Upper lobe of left lung (tissue), 6 donors: ENCODE measurements at regions not wholly inside any gene's neighbourhood (a gene's known extent, or its start where the extent isn't known, plus 50 kb on each side); places are given as distances from the start of the nearest gene placed in this dataset.

Experiments used
- ATAC-seq, 2 donors: fragments of 200-7000 bp; cut with Tn5 transposase; one replicate each; pipeline ENCODE4 v1.9.1; 2022; ENCODE audit warnings: mild to moderate bottlenecking in 2 of 2, moderate library complexity in 2 of 2; ENCODE audit not compliant: low FRiP score in 2 of 2
- DNase-seq, 2 donors: peaks; one replicate each; pipeline ENCODE4 v3.0.0-alpha.2; 2019 to 2020
- H3K27ac ChIP-seq, 4 donors: fragments of 200-600 bp; sonication (generic); one replicate each; pipeline ENCODE4 v1.5.1; 2016 to 2019
- H3K27me3 ChIP-seq, 4 donors: fragments of 200-600 bp; sonication (generic); one replicate each; pipeline ENCODE4 v1.5.1; 2017 to 2019
- H3K36me3 ChIP-seq, 4 donors: fragments of 200-600 bp; sonication (generic); one replicate each; pipeline ENCODE4 v1.5.1; 2016 to 2019
- H3K4me1 ChIP-seq, 4 donors: fragments of 200-600 bp; sonication (generic); one replicate each; pipeline ENCODE4 v1.5.1; 2018 to 2019
- H3K4me3 ChIP-seq, 4 donors: fragments of 200-600 bp; sonication (generic); one replicate each; pipeline ENCODE4 v1.5.1; 2017 to 2019; ENCODE audit warnings: mild to moderate bottlenecking in 2 of 4, moderate library complexity in 1 of 4
- H3K9me3 ChIP-seq, 4 donors: fragments of 200-600 bp; sonication (generic); one replicate each; pipeline ENCODE4 v1.5.1; 2018 to 2019
- EP300 ChIP-seq, 4 donors: sonication (generic); formaldehyde crosslinking; IDR thresholded peaks; one replicate each; pipeline ENCODE4 v1.5.1; 2017; ENCODE audit warnings: antibody characterized with exemption in 4 of 4, control low read depth in 2 of 4
- POLR2A ChIP-seq, 4 donors: fragments of 450-650 bp; IDR thresholded peaks; one replicate each; pipeline ENCODE4 v1.5.1; 2016 to 2017; ENCODE audit warnings: antibody characterized with exemption in 4 of 4, mild to moderate bottlenecking in 2 of 4
- POLR2AphosphoS5 ChIP-seq, 2 donors: sonication (generic); formaldehyde crosslinking; IDR thresholded peaks; one replicate each; pipeline ENCODE4 v1.5.1; 2017; ENCODE audit warnings: antibody characterized with exemption in 2 of 2
- WGBS, 2 donors: methylation state at CpG; one replicate each; pipeline ENCODE4 v1.1.5; 2017 to 2018; 5-methylcytosine and 5-hydroxymethylcytosine counted together
- TF ChIP-seq, protein P1 (sequence below), 6 experiments: fragments of 450-650 bp in 4 of 6; fragments of 200-600 bp in 2 of 6; sonication (generic) in 2 of 6; IDR thresholded peaks; one replicate each; pipeline ENCODE4 v1.5.1; 2016 to 2019; ENCODE audit warnings: antibody characterized with exemption in 6 of 6
- donor health status: DM: no; HTN: no; CAD: no; lungs with moderate emphysema.
- donor health status: DM: no; HTN: yes; CAD: no; lungs with severe emphysema.

DNA sequence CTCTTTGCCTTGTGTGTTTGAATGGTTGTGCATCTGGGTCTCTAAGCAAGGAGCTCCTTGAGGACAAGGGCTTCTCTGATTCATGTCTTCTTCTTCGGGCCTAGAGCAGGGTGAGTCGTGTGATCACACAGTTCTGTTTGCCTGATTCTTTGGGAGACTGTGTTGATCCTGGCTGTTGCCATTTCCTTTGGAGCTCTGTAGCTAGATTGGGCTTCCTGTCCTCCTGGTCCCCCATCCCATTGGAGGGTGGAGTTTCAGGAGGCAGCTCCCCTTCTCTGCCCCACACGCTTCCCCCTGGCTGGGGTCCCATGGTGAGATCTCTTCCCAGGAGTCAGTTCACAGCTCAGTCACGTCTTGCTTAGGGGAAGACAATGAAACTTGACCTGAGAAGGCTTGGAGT lies 92.8 kb downstream of the TRIB2 start:
- Histone ChIP-seq H3K4me1 (peaks cover 0 to 20% (median 11%) of the 10 kb centered on the region in 4 donors), H3K27ac (peak overlapping the region in 3 of 4 donors; percentile 27 to 67 (median 54)), H3K36me3 (no peaks in the 10 kb centered on the region), H3K9me3 (no peaks in the 10 kb centered on the region), H3K4me3 (no peak overlapping the region), H3K27me3 (no peaks in the 10 kb centered on the region)
- ATAC-seq (no peak), DNase-seq (no peak)
- WGBS, 2 donors: 49 to 74% methylated on average over 4 of the region's 4 CpGs
- TF ChIP-seq EP300 (IDR thresholded peaks at IDR 0.05) (no peak), POLR2A (IDR thresholded peaks at IDR 0.05) (no peak), POLR2AphosphoS5 (IDR thresholded peaks at IDR 0.05) (no peak)
- TF ChIP-seq, protein P1, sequence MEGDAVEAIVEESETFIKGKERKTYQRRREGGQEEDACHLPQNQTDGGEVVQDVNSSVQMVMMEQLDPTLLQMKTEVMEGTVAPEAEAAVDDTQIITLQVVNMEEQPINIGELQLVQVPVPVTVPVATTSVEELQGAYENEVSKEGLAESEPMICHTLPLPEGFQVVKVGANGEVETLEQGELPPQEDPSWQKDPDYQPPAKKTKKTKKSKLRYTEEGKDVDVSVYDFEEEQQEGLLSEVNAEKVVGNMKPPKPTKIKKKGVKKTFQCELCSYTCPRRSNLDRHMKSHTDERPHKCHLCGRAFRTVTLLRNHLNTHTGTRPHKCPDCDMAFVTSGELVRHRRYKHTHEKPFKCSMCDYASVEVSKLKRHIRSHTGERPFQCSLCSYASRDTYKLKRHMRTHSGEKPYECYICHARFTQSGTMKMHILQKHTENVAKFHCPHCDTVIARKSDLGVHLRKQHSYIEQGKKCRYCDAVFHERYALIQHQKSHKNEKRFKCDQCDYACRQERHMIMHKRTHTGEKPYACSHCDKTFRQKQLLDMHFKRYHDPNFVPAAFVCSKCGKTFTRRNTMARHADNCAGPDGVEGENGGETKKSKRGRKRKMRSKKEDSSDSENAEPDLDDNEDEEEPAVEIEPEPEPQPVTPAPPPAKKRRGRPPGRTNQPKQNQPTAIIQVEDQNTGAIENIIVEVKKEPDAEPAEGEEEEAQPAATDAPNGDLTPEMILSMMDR (IDR thresholded peaks at IDR 0.05): no peak

DNA sequence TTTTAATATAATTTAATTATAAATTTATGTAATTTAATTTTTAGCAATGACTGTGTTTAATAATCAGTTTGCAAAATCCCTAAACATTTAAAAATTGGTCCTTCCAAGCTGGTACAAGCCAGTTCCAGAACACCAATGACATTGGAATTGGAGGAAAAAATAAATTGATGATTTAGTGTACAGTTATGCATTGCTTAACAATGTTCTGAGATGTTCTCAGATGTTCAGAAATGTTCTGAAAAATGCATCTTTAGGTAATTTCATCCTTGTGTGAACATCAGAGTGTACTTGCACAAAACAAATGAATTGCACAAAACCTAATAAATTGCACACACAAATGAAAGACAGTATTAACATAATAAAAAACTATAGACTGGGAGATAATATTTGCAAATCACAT lies 95.2 kb downstream of the TRIB2 start:
- ATAC-seq: no peak
- no peak for TF ChIP-seq POLR2A (IDR thresholded peaks at IDR 0.05)
- TF ChIP-seq, protein P1 (IDR thresholded peaks at IDR 0.05): no peak
- TF ChIP-seq EP300 (IDR thresholded peaks at IDR 0.05): no peak
- no peak for TF ChIP-seq POLR2AphosphoS5 (IDR thresholded peaks at IDR 0.05)
- Histone ChIP-seq H3K4me3 (no peak overlapping the region), H3K27me3 (no peaks in the 10 kb centered on the region), H3K36me3 (no peaks in the 10 kb centered on the region), H3K9me3 (no peaks in the 10 kb centered on the region), H3K27ac (no peak overlapping the region), H3K4me1 (peaks cover 0 to 20% (median 10%) of the 10 kb centered on the region in 4 donors)
- DNase-seq: no peak

DNA sequence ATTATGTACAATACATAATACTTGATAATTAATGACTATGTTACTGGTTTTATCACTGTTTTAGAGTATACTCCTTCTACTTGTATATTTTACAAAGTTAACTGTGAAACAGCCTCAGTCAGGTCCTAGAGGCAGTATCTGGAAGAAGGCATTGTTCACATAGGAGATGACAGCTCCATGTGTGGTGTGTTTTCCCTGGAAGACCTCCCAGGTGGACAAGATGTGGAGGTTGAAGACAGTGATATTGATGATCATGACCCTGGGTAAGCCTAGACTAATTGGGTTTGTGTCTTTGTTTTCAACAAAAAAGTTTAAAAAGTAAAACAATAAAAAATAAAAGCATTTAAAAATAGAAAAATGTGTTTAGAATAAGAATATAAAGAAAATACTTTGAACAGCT lies 96.4 kb downstream of the TRIB2 start:
- no peaks in the 10 kb centered on the region for H3K9me3 ChIP-seq
- no peaks in the 10 kb centered on the region for H3K27me3 ChIP-seq
- H3K27ac ChIP-seq: no peak overlapping the region
- H3K4me3 ChIP-seq: no peak overlapping the region
- H3K36me3 ChIP-seq: no peaks in the 10 kb centered on the region
- ATAC-seq (no peak), DNase-seq (no peak)
- H3K4me1 ChIP-seq: peaks cover 0 to 16% (median 8%) of the 10 kb centered on the region in 4 donors
- TF ChIP-seq POLR2AphosphoS5 (IDR thresholded peaks at IDR 0.05): no peak
- no peak for TF ChIP-seq POLR2A (IDR thresholded peaks at IDR 0.05)
- TF ChIP-seq, protein P1 (IDR thresholded peaks at IDR 0.05): no peak
- TF ChIP-seq EP300 (IDR thresholded peaks at IDR 0.05): no peak

DNA sequence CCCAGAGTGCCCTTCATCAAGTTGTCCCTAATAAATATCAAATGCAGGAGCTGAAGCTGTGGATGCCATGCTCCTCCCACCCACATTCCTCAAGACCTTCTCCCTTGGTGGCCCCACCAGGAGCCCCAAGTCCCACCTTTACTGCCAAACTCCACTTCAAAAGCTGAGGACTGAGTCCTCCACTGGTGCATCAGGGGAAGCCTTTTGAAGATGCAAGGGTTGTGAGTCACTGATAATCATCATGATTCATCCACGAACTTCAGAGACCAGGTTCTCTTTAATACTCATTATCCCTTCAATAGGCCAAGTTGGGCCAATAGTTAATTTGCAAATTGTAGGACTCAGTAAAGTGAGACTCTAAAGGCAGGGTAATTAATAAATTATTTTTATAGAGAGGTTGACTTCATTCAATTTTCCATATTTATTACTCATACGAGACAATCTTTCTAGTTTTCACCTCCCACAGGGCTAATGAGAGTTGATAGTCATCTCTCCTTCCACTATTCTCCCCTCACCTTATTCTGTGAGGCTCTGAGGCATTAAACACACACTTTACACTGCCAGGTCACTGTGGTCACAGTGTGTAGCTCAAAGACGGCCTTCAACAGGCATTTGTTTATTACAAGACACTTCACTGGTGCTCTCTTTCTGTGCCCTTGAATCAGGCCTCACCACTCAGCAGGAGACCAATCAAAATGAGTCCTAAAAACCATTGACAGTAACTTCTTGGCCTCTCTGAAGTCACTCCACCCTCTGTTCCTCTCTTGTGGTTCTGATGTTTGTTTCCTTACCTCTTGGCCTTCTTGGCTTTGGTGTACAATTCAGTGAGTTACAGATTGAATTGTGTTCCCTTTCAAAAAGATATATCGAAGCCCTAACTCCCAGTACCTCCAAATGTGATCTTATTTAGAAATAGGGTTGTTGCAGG lies 99.9 kb downstream of the TRIB2 start:
- H3K27ac ChIP-seq: peak overlapping the region in 1 of 4 donors; percentile 71
- WGBS, 2 donors: 82 to 88% methylated on average over 4 of the region's 4 CpGs
- H3K27me3 ChIP-seq: no peaks in the 10 kb centered on the region
- no peak overlapping the region for H3K4me3 ChIP-seq
- peaks cover 13 to 31% (median 21%) of the 10 kb centered on the region in 4 donors for H3K4me1 ChIP-seq
- ATAC-seq (no peak), DNase-seq (no peak)
- H3K36me3 ChIP-seq: no peaks in the 10 kb centered on the region
- TF ChIP-seq, protein P1 (IDR thresholded peaks at IDR 0.05): no peak
- TF ChIP-seq POLR2A (IDR thresholded peaks at IDR 0.05): no peak
- no peak for TF ChIP-seq EP300 (IDR thresholded peaks at IDR 0.05)
- TF ChIP-seq POLR2AphosphoS5 (IDR thresholded peaks at IDR 0.05): no peak
- H3K9me3 ChIP-seq: no peaks in the 10 kb centered on the region
